RPMI8226 (cell line): ENCODE measurements at regions not wholly inside any gene's neighbourhood (a gene's known extent, or its start where the extent isn't known, plus 50 kb on each side); places are given as distances from the start of the nearest gene placed in this dataset.
"Not testable (repeated sequence)": the region's sequence is repeated elsewhere in the genome, so short reads cannot be mapped to it uniquely, and the experiment has no call there.

Experiments
- DNase-seq: peaks from one replicate; pipeline ENCODE4 v3.0.0-alpha.2; 2015

DNA sequence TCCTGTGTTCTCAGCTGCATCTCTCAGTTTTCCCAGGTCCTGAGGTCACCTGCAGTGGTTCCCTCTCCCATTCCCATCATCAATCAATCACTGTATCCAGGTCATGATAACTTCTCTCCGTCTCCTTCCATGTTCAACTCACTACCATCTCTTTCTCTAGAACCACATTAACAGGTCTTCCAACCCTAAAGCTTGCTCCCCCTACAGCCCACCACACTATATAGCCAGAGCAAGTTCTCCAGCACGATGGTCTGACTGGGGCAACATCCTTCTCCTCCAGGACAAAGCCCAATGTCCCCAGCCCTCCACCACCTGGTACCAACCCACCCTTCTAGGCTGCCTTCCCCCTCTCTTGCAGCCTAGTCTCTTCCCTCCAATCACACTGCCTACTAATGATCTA is 241.6 kb downstream of the CDK5RAP2 start:
- DNase-seq, result no peak

DNA sequence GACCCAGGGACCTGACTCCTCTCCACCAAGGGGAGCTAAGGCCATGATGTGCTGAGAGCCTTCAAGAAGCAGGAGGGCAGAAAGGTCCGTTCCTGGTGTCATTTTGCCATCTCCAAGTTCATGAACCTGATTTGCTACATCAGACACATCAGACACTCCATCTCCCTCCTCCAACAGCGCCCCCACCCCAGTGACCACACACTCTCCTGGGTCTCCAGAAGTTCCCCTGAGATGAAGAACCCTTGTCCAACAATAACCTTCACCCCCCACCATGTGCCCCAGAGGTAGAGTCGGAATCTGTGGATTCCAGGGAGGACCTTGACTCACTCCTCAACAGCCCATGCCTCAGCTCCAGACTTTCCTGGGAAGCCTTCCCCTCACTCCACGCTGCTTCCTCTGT is 242.8 kb downstream of the CDK5RAP2 start:
- DNase-seq, result no peak

DNA sequence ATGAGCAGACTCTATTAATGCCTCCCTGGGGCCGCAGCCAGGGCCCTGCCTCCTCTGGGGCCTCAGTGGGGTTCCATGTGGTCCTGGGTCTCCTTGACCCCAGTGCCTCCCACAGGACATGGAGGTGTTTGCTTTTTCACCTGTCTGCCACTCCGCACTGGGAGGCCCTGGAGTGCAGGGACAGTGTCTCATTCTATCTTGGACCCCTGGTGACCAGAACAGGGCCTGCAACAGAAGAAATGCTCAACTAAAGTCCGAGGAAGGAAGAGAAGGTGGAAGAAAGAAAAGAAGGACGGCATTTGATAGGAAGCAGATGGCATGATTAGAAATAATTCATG is 243.2 kb downstream of the CDK5RAP2 start:
- no peak for DNase-seq

DNA sequence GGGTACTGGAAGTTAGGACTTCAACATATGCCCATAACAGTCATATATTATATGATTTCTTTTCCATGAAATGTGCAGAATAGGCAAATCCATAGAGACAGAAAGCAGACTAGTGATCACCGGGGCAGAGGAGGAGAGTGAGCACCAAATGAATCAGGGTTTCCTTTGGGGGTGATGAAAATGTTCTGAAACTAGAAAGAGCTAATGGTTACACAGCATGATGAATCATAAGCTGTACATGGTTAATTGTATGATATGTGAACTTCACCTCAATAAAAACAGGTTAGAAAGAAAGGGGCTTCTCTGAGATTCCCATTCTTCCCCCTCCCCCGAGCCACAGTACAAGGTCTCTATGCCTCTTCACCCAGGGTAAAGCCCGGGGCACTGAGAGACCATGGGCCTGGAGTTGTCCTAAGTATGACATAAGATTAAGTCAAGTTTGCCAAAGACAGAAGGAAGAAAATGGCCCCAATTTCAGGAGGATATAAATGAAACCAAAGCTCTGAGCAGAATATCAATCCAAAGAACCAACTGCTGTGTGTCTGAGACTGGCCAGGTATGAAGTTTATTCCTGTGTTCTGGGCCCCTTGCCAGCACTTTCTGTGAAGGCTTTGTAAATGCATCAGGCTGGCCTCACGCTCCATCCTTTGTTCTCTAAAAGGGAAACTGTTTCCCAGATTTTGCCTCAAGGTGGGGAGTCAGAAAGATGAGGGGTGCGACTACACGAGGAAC is 243.8 kb downstream of the CDK5RAP2 start:
- no peak for DNase-seq

DNA sequence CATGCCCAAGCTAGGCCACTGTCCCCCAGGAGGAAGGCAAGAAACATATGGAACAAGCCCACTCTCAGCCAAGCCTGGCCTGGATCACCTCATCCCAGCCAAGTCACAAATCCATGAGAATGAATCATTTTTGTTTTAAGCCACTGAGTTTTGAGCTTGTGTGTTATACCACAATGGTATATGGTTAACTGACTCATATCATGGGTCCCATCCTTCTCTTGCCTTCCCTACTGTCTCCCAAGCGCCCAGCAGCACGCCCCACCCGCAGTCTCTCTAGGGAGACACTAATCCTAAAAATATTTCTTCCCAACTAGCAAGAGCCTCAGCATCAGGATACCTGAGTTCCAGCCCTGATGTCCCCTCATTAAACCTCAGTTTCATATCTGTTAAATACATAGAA is 248.1 kb downstream of the CDK5RAP2 start:
- DNase-seq, result no peak

DNA sequence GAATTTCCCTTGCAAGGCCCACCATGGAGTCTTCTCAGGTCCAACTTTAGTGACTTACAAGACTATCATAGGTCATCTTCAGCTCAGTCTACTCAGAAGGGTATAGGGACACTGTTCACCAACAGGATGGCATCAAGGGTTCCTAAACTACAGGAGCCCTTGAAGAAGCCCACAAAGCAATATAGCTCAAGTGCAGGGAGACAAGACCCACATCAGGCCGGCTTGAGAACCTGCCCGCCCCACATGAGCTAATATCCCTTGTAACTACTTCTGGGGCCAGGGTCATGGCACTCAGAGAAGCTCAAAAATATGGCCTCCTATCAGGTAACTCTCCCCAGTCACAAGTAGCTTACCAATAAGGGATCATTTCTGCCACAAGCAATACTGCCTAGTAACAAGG is 249.9 kb downstream of the CDK5RAP2 start:
- DNase-seq, result no peak

DNA sequence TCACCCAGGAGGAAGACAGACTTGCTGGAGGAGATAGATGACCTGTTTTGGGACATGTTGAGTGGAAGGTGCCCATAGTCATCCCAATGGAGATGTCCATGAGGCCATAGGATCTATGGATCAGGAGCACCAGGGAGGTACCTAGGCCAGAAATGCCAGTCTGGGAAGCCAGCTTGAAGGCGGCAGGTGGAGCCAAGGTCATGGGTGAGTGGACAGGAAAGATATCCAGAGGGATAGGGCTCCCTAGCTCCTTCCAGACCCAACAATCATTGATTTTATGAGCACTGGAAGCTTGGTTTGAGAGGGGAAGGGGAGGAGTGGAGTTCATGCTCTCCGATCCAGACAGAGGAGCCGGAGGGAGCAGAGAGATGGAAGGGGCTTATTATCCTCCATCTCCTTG is 252.6 kb downstream of the CDK5RAP2 start:
- DNase-seq, result no peak

DNA sequence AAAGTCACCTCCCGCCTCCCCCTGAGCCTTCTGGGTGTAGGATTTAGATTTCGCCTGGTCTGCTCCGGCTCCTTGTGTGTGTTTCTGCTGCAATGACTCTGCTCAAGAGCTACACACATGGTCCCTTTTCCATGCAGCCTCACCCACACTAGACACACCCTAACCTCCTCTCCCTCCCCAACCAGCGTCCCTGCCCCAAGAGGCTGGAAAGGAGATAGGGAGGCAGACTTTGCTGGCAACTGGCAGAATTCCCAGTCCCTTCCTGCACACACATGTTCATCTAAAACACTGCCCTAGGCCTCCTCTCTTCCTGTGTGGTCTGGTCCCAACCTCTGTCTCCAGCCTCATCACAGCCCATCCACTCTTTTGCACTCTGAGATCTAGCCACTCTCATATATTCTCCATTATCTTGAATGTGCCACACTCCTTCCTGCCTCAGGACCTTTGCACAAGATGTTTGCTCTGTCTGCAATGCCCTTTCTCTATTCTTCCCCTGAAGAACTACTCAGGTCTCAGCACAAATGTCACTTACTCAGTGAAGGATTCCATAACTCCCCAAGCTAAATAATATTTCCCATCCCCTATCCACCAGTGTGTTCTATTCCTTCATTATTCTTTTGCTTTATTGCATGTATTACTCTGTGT is 253.8 kb downstream of the CDK5RAP2 start:
- DNase-seq, result no peak

DNA sequence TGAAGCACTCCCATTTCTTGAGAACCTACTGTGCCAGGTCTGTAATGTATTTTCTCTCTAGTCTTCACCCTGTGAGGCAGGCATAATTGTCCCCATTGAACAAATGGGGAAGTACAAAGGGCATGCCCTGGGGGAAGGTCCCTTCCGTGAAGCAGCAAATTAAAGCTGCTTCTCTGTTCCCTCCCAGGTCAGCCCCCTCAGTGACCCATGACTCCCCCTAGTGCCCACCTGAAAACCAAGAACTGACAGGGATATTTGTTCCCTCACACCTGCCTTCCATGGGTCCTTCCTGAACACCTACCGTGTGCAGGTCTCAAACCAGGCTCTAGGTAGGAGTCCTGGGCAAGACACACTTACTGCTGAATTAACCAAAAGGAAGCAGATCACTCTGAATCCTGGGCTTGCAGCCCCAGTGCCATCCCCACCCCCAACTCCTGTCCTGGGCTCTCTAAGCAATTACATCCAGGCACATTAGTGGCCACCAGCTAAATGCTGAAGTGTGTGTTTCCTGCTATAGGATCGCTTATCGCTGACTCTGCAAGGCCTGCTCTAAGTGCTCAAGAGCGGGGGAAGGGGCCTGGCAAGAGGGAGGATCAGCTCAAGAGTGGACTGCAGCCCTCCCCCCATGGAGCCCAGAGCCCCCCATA is 254.8 kb downstream of the CDK5RAP2 start:
- DNase-seq, result peak; percentile 4

DNA sequence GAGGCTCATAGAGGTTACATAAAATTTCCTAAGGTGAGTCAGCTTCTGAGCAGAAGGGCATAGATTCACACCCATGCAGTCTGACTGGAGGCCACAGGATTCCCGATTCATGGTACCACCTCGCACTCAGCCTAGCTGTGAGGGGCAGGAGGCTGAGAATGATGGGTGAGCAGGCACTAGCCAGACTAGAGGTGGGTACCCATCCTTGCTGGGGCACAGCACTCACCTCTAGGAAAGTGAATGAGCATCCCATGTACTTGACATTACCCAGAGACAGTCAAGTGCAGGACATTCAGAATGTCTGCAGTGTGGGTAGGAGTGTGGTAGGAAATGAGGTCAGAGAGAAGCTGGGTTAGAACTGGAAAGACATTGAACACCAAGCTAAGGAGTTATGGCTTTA is 255.5 kb downstream of the CDK5RAP2 start:
- DNase-seq, result no peak

DNA sequence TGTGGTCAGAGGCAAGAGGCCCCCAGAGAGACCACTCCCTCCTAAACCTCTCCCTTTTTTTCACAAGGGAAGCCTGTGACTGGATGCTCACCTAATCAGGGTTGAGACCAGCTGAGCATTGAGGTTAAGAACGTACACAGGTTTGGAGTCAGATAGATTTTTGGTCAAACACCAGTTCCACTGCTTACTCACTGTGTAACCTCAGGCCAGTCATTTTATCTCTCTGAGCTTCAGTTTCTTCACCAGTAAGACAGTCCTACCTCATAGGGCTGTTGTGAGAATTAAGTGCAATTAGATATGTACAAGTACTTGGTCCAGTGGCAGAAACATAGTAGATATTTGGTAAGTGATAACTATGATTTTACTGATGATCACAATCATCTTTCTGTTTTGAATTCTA is 256.8 kb downstream of the CDK5RAP2 start:
- DNase-seq, result no peak

DNA sequence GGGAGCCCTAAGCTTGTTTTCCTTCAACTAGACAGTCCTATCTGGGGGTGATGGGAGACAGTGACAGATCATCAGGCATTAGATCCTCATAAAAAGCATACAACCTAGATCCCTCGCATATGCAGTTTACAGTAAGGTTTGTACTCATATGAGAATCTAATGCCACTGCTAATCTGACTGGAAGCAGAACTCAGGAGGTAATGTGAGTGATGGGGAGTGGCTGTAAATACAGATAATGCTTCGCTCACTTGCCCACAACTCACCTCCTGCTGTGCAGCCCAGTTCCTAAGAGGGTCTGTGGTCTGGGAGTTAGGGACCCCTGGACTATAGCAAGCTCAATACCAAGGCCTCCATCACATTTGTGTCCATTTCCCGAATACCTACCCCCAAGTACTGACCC is 260.5 kb downstream of the CDK5RAP2 start:
- DNase-seq, result no peak

DNA sequence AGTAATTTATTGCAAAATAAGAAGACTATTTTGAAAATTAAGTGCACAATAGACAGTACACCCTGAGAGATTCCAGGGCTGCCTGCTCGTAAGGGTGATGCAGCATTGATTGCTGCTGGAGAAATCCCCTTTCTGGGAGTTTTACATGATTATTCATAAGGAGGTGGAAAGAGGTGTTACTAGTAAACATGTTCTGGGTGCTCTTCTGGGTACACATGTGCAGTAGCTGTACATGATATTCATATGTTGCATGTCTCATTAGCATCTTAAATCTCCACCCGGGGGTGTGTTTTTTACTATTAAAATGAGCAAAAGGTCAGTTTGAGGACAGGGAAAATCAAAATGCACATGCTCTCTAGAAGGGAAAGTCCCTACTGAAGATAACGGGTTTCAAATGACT is 264.8 kb downstream of the CDK5RAP2 start:
- DNase-seq, result no peak

DNA sequence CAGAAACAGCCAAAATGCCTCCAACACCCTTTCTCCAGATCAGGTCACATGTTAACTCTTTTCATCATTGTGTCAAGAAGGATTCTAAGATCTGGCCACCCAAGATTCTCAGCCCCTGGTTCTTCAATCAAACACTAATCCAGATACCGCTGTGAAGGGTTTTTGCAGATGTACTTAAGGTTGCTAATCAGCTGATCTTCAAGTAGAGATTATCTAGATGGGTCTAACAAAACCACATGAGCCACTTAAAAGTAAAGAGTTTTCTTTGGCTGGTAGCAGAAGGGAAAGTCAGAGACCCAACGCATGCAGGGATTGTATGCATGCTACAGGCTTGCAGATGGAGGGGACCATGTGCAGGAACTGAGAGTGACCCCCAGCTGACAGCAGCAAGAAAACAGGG is 267.9 kb downstream of the CDK5RAP2 start:
- no peak for DNase-seq

DNA sequence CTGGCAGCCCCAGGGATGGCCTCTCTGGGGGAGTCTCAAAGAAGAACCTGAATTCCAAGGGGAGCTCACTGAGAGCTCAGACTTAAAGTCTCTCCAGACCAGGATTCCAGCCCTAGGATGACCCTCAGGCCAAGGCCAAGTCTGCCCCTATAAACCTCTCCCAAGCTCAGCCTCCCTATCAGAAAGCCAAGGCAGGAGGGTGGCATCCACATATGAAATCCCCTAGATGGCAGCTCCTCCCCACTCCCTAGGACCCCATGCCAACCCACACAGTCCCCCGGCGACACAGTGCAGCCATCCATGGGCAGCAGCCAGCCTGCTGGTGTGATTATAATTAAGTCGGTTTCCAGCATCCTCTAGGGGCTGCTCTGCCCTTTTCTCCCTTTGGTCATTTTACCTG is 269.9 kb downstream of the CDK5RAP2 start:
- no peak for DNase-seq

DNA sequence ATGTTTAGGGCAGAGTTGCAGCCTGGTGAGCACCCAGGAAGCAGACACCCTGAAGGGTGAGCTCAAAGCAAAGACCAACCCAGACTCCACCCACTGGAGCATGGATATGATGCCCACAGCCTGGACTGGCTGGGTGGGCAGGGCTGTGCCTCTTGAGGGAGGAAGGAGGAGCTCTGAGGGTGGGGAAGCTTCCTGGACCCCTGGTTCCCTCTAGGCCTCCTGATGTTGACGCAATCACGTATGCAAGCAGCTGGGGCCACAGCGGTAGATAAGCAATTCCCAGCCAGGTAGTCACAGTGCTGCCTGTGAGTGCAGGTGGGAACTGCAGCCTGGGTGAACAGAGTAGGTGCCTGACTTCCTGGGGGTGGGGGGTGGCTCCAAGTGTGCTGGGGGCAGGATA is 271.5 kb downstream of the CDK5RAP2 start:
- DNase-seq, result no peak

DNA sequence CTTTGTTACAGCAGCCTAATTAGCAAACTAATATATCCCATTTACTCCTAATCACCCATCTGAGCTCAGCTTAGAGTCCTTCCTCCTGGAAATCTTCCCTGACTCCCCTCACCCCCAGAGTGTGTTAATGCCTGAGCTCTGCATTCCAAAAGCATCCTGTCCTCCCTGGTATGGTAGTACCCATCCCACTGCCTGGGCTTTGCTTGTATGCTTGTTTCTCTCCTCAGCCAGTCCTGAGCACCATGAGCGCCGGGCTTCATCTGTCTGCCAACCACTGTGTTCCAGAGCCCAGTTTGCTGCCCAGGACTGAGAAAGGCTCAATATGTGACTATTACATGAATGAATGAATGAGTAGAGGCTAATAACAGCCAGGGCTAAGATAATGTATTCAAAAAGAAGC is 272.4 kb downstream of the CDK5RAP2 start:
- DNase-seq, result no peak

DNA sequence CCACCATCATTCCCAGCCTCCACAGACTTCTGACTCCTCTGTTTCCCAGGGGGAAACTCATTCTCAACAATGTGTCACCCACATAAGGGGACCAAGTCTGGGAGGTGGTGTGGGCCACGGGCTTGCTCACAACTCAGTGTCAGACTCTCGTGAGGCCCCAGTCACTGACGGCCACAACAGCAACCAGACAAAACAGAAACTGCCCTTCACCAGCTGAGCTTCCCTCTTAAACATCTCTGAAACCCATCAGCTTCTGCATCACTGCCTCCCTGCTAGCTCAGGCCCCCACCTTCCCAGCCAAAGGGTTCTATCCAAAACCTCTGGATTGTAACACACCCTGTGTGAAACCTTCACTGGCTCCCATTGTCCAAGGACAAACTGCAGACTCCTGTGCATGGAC is 273.4 kb downstream of the CDK5RAP2 start:
- no peak for DNase-seq

DNA sequence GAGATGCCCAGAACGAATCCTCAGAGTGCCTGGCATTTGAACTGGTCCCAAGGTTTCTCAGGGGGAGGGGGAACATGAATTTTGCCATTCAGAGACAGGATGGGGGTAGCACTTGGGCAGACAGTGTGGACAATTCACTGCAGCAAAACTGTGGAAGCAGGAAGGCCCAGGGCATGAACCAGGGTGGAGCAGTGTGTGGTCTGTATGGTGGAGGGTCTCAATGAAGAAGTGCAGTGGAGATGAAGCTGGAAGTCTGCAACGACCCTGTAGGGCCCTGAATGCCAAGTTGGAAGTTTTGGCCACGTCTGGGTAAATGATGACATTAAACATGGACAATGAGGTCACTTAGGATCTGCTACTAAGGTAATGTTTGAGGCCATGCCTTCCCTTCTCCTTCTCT is 273.9 kb downstream of the CDK5RAP2 start:
- no peak for DNase-seq

DNA sequence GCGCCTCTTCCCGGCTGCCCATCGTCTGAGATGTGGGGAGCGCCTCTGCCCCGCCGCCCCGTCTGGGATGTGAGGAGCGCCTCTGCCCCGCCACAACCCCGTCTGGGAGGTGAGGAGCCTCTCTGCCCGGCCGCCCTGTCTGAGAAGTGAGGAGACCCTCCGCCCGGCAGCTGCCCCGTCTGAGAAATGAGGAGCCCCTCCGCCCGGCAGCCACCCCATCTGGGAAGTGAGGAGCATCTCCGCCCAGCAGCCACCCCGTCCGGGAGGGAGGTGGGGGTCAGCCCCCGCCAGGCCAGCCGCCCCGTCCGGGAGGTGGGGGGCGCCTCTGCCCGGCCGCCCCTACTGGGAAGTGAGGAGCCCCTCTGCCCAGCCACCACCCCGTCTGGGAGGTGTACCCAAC is 275.1 kb downstream of the CDK5RAP2 start:
- DNase-seq, result not testable (repeated sequence)

DNA sequence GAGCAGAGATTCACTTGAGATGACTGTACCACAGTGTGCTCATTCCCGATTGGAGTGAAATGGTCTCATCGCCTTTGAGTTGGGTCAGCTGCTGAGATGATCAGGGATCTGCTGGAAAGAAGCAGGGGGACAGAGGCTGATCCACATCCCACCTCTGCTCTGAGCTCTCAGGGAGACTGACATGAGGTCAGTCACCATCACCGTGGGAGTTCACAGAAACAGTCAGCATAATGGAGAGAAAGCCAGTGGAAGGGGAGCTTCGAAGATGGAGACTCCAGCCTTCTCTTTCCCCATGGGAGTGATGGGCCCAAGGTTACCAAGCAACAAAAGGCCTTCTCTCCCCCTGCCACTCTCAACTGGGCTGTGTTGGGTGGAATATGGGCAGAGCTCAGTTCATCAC is 276.4 kb downstream of the CDK5RAP2 start:
- no peak for DNase-seq

DNA sequence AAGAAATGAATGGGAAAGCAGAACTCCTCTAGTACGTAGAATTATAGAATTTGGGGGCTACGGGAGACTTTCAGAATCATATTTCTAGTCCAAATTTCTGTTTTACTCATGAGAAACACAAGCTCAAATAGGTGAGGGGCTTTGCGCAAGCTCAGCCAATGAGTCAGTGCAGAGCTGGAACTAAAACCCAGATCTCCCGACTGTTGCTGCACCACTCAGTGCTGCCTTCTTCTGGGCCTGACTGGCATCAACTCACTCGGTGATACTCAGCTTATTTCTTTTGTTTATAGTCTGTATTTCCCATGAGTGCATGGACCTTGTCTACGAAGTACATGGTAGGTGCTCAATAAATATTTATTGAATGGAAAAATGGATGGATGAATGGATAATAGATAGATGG is 280.2 kb downstream of the CDK5RAP2 start:
- no peak for DNase-seq

DNA sequence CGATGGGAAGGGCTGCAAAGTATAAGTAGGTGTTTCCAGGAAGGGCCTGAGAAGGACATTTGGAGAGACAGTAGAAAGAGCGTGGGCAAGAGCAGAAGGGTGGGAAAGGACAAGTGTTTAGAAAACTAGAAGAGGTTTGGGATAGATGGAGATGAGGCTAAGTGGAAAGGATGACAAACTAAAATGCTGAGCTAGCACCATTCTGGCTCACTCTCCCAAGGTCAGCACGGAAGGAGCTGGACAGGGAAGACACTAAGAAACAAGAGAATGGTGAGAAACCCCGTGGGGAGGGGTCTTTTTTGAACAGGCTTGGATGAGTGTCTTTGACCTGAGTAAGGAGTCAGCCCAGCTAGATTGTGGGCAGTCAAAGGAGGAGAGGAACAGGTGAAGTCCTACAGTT is 286.0 kb downstream of the CDK5RAP2 start:
- DNase-seq, result no peak

DNA sequence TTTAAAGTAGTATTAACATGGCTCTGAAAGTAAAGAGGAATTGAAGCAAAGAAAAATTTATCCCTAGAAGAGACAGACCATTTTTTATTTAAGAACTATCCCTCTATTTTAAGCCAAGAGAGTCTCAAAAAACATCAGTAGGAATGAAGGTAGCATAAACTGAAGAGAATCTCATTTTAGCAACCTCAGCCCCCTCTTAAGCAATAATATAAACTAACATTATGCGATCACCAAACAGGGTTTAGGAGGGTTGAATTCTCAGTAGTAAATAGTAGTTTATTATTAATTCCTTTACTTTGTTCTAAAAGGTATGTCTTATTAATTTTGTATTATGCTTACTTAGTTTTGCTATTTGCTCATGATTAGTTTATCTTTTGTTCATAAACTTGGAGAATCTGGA is 287.4 kb downstream of the CDK5RAP2 start:
- no peak for DNase-seq

DNA sequence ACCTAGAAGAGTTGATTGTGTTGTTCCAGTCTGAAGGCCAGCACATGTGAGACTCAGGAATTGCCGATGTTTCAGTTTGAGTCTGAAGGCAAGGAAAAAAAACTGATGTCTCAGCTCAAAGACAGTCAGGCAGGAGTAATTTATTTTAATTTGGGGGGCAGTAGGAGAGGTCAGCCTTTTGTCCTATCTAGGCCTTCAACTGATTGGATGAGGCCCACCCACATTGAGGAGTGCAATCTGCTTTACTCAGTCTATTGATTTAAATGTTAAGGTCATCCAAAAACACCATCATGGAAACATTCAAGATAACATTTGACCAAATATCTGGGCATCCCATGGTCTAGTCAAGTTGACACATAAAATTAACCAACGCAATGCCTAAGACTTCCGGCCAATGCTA is 288.9 kb downstream of the CDK5RAP2 start:
- no peak for DNase-seq
